ENCODE measurements at regions not wholly inside any gene's neighbourhood (a gene's known extent, or its start where the extent isn't known, plus 50 kb on each side); places are given as distances from the start of the nearest gene placed in this dataset.

DNA sequence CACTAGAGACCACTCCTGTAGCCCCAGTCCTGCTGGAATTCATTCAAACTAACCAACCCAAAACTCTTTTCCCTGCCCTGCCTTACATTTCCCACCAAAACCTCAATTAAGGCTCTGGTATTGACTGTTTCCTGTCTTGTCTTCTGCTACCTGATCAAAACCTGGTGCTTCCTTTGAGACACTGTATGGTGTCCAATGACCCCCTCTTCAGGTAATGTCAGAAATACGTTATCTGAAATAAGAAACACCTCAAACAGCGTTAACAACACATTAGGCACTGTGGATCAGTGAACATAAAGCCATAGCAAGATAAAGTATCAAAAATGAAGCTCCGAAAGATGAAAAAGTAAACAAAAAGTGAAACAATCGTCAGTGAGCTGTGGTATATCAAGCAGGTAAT lies 343.2 kb upstream of the ZP4 start:
- no peak for TF ChIP-seq CTCF (IDR thresholded peaks at IDR 0.05; ENCODE audit: borderline replicate concordance, insufficient read depth, low read depth, low read length)

DNA sequence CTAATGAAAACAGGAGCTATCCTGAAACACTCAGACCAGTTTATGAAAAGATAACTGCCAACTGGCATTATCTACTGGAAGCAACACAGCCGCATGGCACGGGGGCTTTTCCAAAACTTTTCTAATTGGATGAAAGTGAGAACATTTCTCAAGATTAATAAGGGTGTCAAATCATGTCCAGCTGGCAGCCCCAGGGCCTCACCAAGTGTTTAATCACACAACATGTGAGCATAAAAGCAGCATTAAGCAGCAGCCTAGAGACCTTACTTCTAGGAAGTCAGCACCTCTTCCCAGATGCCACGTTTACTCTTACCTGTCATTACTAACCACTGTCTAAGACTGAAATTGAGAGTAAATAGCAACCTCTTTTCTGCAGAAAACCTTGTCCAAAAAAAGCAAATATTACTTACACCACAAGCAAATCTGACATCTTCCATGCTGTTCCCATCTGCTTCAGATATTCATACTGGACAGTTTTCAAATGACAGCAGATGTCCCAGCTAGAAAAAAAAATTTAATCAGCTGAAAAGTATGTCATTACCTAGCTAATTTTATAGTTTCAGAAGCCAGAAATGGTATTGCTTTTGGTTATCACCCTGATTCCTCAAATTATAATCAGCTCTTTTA lies 341.5 kb upstream of the ZP4 start:
- H3K4me3 ChIP-seq (ENCODE audit: low read depth, low read length) = no peak overlapping the region
- TF ChIP-seq CTCF (IDR thresholded peaks at IDR 0.05; ENCODE audit: borderline replicate concordance, insufficient read depth, low read depth, low read length) = no peak

More for the DNA sequence above, 343.2 kb upstream of the ZP4 start:
- H3K4me3 ChIP-seq (ENCODE audit: low read depth, low read length) = no peak overlapping the region

GRCh38 chr1:238226810-238227209 lies 336.1 kb upstream of the ZP4 start:
- no peak for TF ChIP-seq CTCF (IDR thresholded peaks at IDR 0.05; ENCODE audit: borderline replicate concordance, insufficient read depth, low read depth, low read length)
- H3K4me3 ChIP-seq (ENCODE audit: low read depth, low read length) = no peak overlapping the region

DNA sequence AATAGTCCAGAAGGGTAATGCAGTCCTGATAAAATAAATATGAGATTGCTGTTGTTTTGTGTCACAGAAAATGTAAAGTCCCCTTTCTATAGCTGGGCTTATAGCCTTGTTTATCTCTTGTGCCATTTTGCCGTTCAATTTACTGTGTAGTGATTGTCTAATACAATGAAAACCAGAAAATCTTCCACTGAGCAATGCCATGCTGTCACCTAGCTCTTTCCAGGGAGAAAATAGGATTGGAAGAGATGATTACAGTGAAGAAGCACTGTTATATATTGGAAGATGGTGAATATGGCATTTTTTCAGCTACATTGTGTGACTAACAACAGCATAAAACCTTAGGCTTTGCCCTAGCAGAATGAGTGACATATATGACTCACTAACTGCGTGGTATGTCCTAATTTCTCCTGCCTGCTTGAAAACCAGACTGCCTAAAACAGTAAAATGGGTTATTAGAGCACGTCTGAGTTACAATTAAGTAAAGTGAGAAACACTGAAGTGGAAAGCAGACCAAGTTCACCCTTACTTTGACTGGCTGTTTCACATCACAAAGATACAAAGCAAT lies 332.4 kb upstream of the ZP4 start:
- no peak for TF ChIP-seq CTCF (IDR thresholded peaks at IDR 0.05; ENCODE audit: borderline replicate concordance, insufficient read depth, low read depth, low read length)
- no peak overlapping the region for H3K4me3 ChIP-seq (ENCODE audit: low read depth, low read length)

DNA sequence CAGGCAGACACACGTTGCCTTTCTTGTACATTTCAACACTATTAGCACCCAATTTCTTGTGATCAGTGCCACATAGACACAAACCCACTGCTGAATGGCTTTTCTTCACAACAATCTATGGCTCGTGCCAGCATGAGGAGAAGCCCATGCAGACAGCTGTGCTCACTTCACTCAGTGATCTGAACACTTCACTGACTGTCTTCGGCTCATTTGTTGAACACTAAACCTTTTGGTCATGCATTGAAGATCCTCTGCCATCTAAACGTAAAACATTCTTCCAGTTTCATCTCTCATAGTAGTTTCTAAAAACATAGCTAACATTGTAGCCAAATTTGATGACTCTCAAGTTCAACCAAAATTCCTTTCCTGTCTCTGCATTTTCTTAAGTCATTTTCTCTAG lies 331.0 kb upstream of the ZP4 start:
- H3K4me3 ChIP-seq (ENCODE audit: low read depth, low read length) = no peak overlapping the region
- TF ChIP-seq CTCF (IDR thresholded peaks at IDR 0.05; ENCODE audit: borderline replicate concordance, insufficient read depth, low read depth, low read length) = no peak

- H3K4me3 ChIP-seq (ENCODE audit: low read depth, low read length) = no peak overlapping the region
- TF ChIP-seq CTCF (IDR thresholded peaks at IDR 0.05; ENCODE audit: borderline replicate concordance, insufficient read depth, low read depth, low read length) = no peak
Observed at GRCh38 chr1:238214449-238214848, 323.7 kb upstream of the ZP4 start.

GRCh38 chr1:238205045-238205662 lies 314.4 kb upstream of the ZP4 start:
- no peak for TF ChIP-seq CTCF (IDR thresholded peaks at IDR 0.05; ENCODE audit: borderline replicate concordance, insufficient read depth, low read depth, low read length)
- H3K4me3 ChIP-seq (ENCODE audit: low read depth, low read length) = no peak overlapping the region

Data from GM12875 (cell line).